HEK293T (cell line): ENCODE measurements at regions not wholly inside any gene's neighbourhood (a gene's known extent, or its start where the extent isn't known, plus 50 kb on each side); places are given as distances from the start of the nearest gene placed in this dataset.
"Not testable (repeated sequence)": the region's sequence is repeated elsewhere in the genome, so short reads cannot be mapped to it uniquely, and the experiment has no call there.

Source experiments
- CTCF ChIA-PET: fragments of 350-600 bp; formaldehyde crosslinking; extraction: SDS; loops from one replicate; lab custom pipeline; 2021; ENCODE audit warnings: antibody characterized with exemption, inconsistent platforms; lab: Yijun Ruan, JAX
- POLR2A ChIA-PET: fragments of 350-600 bp; formaldehyde crosslinking; extraction: SDS; loops from one replicate; lab custom pipeline; 2020; ENCODE audit warnings: antibody characterized with exemption, inconsistent platforms; lab: Yijun Ruan, JAX
- DNase-seq: peaks from one replicate; pipeline ENCODE4 v3.0.0; 2012; ENCODE audit warnings: mixed read lengths; ENCODE audit errors: extremely low spot score
- ARNT ChIP-seq: fragments of 450-650 bp; IDR thresholded peaks from 2 replicates; pipeline ENCODE4 v1.6.1; 2017; ENCODE audit warnings: mild to moderate bottlenecking
- BHLHE40 ChIP-seq: fragments of 450-650 bp; IDR thresholded peaks from 2 replicates; pipeline ENCODE4 v1.6.1; 2016; ENCODE audit warnings: mild to moderate bottlenecking, moderate library complexity, borderline replicate concordance
- CTBP1 ChIP-seq: fragments of 450-650 bp; IDR thresholded peaks from 2 replicates; pipeline ENCODE4 v1.6.1; 2016; ENCODE audit warnings: borderline replicate concordance
- ELF4 ChIP-seq: fragments of 450-650 bp; IDR thresholded peaks from 2 replicates; pipeline ENCODE4 v1.6.1; 2017; ENCODE audit warnings: antibody characterized with exemption
- FOXA1 ChIP-seq: fragments of 450-650 bp; IDR thresholded peaks from 2 replicates; pipeline ENCODE4 v1.6.1; 2016; ENCODE audit warnings: mild to moderate bottlenecking
- FOXK2 ChIP-seq: fragments of 450-650 bp; IDR thresholded peaks from 2 replicates; pipeline ENCODE4 v1.6.1; 2016; ENCODE audit warnings: mild to moderate bottlenecking
- FOXM1 ChIP-seq: fragments of 450-650 bp; IDR thresholded peaks from 2 replicates; pipeline ENCODE4 v1.6.1; 2017; ENCODE audit warnings: mild to moderate bottlenecking, borderline replicate concordance
- HDGF ChIP-seq: fragments of 450-650 bp; IDR thresholded peaks from 2 replicates; pipeline ENCODE4 v1.6.1; 2017; ENCODE audit warnings: antibody characterized with exemption, borderline replicate concordance
- L3MBTL2 ChIP-seq: fragments of 450-650 bp; conservative IDR thresholded peaks from 2 replicates; pipeline ENCODE4 v1.6.1; 2016; ENCODE audit warnings: mild to moderate bottlenecking
- LEF1 ChIP-seq: fragments of 450-650 bp; IDR thresholded peaks from 2 replicates; pipeline ENCODE4 v1.6.1; 2017; ENCODE audit warnings: mild to moderate bottlenecking, borderline replicate concordance
- NFRKB ChIP-seq: fragments of 450-650 bp; IDR thresholded peaks from 2 replicates; pipeline ENCODE4 v1.6.1; 2016; ENCODE audit warnings: mild to moderate bottlenecking, moderate library complexity
- PKNOX1 ChIP-seq: fragments of 450-650 bp; IDR thresholded peaks from 2 replicates; pipeline ENCODE4 v1.6.1; 2016
- SP1 ChIP-seq: fragments of 450-650 bp; IDR thresholded peaks from 2 replicates; pipeline ENCODE4 v1.6.1; 2017
- SUZ12 ChIP-seq: fragments of 450-650 bp; IDR thresholded peaks from 2 replicates; pipeline ENCODE4 v1.6.1; 2016; ENCODE audit warnings: mild to moderate bottlenecking
- TARDBP ChIP-seq: fragments of 450-650 bp; IDR thresholded peaks from 2 replicates; pipeline ENCODE4 v1.6.1; 2016
- ZNF384 ChIP-seq: fragments of 450-650 bp; IDR thresholded peaks from 2 replicates; pipeline ENCODE4 v1.6.1; 2016

DNA sequence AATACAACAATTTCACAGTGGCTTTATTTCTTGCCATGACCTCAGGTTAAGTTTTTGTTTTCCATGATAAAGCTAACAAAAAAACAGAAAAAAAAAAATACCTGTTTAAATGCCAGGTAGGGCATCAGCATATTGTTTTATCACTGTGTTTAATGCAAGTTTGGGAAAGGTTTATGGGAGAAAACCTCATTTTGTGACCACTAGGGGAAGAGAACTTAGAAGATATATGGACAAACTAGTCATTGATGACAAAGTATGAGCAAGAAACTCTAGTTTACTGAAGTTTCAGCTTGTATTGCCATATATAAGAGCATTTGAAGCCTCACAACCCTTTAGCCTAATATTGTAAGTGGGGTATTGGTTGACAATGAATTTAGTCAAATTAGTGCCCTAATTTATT is 1431.4 kb upstream of the CDH18 start:
- TF ChIP-seq SUZ12: no peak
- TF ChIP-seq HDGF: no peak
- TF ChIP-seq FOXA1: no peak
- no peak for TF ChIP-seq TARDBP
- DNase-seq: no peak
- CTCF ChIA-PET: no interaction called here
- POLR2A ChIA-PET: no interaction called here

GRCh38 chr5:21402089-21402488 is 1414.1 kb upstream of the CDH18 start:
- DNase-seq, CTCF ChIA-PET, POLR2A ChIA-PET: not testable (repeated sequence)

DNA sequence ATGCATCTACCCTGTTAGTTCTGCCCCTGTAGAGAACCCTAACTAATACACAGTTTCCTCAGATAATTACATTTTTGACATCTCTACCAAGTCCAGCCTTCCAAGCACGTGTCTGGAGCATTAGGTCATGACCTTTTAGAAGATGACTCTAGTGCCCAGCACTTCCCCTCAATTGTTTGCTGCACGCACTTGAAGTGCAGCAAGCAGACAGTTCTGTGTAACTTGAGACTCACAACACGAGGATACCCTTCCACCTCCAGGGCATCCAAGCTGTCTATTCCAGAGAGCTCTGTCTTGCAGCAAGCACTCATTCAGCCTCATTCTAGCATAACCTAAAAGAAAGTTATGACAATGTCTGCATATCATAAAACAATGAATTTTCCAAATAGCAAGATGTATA is 1410.5 kb upstream of the CDH18 start:
- DNase-seq: no peak
- TF ChIP-seq CTBP1 (no peak), FOXM1 (no peak), FOXA1 (no peak), SP1 (no peak), NFRKB (no peak), PKNOX1 (no peak)
- ChIA-PET CTCF (no interaction called here), POLR2A (no interaction called here)

DNA sequence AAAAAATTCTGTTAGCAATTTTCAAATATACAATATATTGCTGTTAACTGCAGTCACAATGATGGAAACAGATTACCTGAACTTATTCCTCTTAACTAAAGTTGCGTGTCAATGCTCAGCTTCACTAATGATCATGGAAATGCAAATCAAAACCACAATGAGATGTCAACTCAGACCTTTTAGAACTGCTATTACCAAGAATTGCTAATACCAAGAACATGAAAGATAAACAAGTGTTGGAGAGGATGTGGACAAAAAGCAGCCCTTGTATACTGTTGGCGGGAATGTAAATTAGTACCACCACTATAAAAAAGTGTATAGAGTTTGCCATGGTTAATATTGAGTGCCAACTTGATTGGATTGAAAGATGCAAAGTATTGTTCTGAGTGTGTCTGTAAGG is 1409.7 kb upstream of the CDH18 start:
- POLR2A ChIA-PET: interaction anchor here (0.6 kb wide), 1 partner anchor 281 kb away, joined by 3 read pairs; no protein-coding TSS in a partner anchor
- DNase-seq: no peak

DNA sequence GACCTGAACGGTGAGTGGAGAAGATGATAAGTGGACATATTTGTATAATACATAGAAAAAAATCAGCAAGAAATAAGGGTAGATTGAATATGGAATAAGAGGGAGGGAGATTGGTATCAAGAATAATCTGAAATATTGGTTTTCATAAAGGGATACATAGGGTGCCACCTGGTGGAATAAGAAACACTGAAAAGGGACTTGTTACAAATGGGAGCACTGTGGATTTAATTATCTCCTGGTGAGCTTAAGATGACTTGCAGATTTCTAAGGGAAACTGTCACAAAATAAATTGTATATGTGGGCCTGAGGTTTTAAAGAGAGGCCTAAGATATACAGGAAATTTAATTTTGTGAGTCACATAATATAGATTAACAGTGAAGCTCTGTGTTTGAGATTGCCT is 1403.5 kb upstream of the CDH18 start:
- CTCF ChIA-PET: no interaction called here
- POLR2A ChIA-PET: no interaction called here
- no peak for DNase-seq
- TF ChIP-seq NFRKB: no peak
- no peak for TF ChIP-seq ARNT

More for the DNA sequence above, 1409.7 kb upstream of the CDH18 start:
- CTCF ChIA-PET: no interaction called here
- TF ChIP-seq ARNT (no peak), BHLHE40 (no peak), L3MBTL2 (no peak), PKNOX1 (no peak), ELF4 (no peak), FOXM1 (no peak), ZNF384 (no peak), FOXK2 (no peak), LEF1 (no peak), SUZ12 (no peak), TARDBP (no peak), FOXA1 (no peak), SP1 (no peak)

DNA sequence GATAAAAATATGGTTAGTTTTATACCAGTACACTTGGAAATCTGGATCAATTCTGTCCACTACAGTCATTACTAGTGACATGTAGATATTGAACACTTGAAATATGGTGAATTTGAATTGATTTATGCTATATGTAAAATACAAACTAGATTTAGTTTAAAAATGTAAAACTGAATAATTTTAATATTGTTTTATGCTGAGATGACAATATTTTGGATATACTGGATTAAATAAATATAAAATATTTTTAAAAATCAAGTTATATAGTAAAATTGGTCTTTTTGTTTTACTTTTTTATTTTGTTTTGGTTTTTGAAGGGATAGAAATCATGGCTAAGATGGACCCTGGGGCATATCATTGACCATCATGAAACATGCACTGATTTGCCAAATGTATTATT is 1372.8 kb upstream of the CDH18 start:
- DNase-seq, CTCF ChIA-PET, POLR2A ChIA-PET: not testable (repeated sequence)

DNA sequence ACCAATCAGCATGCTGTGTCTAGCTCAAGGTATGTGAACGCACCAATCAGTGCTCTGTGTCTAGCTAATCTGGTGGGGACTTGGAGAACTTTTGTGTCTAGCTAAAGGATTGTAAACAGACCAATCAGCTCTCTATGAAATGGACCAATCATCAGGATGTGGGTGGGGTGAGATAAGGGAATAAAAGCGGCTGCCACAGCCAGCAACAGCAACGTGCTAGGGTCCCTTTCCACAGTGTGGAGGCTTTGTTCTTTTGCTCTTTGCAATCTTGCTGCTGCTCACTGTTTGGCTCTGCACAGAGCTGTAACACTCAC is 1353.9 kb upstream of the CDH18 start:
- POLR2A ChIA-PET, DNase-seq, CTCF ChIA-PET: not testable (repeated sequence)

- CTCF ChIA-PET, DNase-seq, POLR2A ChIA-PET: not testable (repeated sequence)
Observed at GRCh38 chr5:21341203-21341947, 1353.4 kb upstream of the CDH18 start.

GRCh38 chr5:21340233-21340632 is 1352.2 kb upstream of the CDH18 start:
- POLR2A ChIA-PET, CTCF ChIA-PET, DNase-seq: not testable (repeated sequence)

DNA sequence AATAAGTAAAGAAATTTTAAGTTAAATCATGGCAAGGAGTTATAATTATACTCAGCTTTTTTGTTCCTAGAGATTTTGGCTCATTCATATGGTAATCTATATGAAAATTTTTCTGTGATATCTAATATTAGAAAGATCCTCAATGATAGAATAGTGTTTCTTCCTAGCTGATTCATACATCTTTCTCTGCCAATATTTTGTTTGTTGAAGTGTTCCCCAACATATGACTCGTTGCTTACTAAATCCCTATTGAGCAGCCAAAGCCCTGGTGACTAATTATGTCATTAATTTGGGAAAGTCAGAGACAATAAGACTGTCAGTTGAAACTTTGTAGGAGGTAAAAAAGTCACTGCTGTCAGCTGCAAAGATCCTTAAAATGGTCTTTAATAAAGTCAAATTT is 1348.5 kb upstream of the CDH18 start:
- POLR2A ChIA-PET, DNase-seq, CTCF ChIA-PET: not testable (repeated sequence)

DNA sequence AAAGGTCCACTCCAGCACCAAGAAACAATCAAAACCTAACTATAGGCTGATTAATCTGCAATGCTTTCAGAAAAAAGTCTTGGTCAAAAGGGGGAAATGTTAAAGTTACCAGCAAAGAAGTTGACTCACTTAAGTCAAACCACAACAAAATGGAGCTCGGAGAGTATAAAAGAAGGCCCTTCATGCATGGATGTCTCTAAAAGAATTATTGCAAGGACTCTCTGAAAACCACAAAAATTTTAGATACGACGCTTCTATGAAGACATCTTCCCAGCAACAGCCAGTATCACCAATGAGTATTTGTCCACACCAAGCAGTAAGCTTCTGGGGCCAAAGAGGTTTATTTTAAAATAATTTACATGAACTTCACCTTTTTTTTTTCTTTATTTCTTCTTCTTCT is 1327.4 kb upstream of the CDH18 start:
- DNase-seq, CTCF ChIA-PET, POLR2A ChIA-PET: not testable (repeated sequence)

GRCh38 chr5:21301205-21301604 is 1313.2 kb upstream of the CDH18 start:
- DNase-seq, CTCF ChIA-PET, POLR2A ChIA-PET: not testable (repeated sequence)

DNA sequence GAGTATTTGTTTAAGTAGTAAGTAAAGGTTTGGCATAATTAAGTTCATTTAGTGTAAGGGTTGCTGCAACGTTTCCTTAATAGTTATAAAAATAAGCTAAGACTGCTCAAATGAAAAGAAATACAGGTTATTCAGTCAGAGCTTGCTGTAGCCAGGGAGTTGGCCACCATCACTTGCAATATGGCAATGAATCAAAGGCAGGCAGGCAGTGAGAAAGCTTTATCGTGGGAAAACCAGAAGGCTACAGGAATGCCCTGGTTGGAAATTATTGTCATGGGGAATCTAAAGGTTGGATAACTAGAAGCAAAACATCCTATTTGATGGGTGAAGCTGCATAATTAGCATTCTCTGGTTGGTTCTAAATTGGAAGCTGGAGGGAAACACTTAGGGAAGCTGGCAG is 1286.4 kb upstream of the CDH18 start:
- POLR2A ChIA-PET, CTCF ChIA-PET, DNase-seq: not testable (repeated sequence)
